H54 (cell line): ENCODE measurements at regions not wholly inside any gene's neighbourhood (a gene's known extent, or its start where the extent isn't known, plus 50 kb on each side); places are given as distances from the start of the nearest gene placed in this dataset.
A peak's percentile ranks its signal among the peaks of the same experiment; 100 is the strongest.

Experiments used
- DNase-seq: peaks from one replicate; pipeline ENCODE4 v3.0.0; 2011; ENCODE audit warnings: low spot score, mixed read lengths; ENCODE audit not compliant: insufficient read length
- FAIRE-seq: peaks from 3 replicates; lab custom pipeline; 2011; peaks lifted over from hg19 to GRCh38; lab: Jason Lieb, UNC
- POLR2A ChIP-seq: IDR thresholded peaks from 2 replicates; pipeline ENCODE4 v1.6.1; 2011; ENCODE audit warnings: low read depth, mild to moderate bottlenecking, low read length

GRCh38 chr12:19572920-19573558, 133.7 kb downstream of the AEBP2 start:
- no peak for TF ChIP-seq POLR2A
- peak; percentile 94 for FAIRE-seq
- DNase-seq: peak; percentile 19

GRCh38 chr12:19573866-19574265, 134.6 kb downstream of the AEBP2 start:
- FAIRE-seq: no peak
- no peak for DNase-seq
- TF ChIP-seq POLR2A: no peak

- FAIRE-seq: no peak
- DNase-seq: no peak
- no peak for TF ChIP-seq POLR2A
Observed at GRCh38 chr12:19574601-19575000, 135.3 kb downstream of the AEBP2 start.

- no peak for TF ChIP-seq POLR2A
Observed at GRCh38 chr12:19575337-19576243, 136.3 kb downstream of the AEBP2 start.

GRCh38 chr12:19576506-19577280, 137.4 kb downstream of the AEBP2 start:
- no peak for TF ChIP-seq POLR2A
- DNase-seq: no peak
- no peak for FAIRE-seq

More at GRCh38 chr12:19575337-19576243, 136.3 kb downstream of the AEBP2 start:
- FAIRE-seq (peak; percentile 90), DNase-seq (peak; percentile 33)

GRCh38 chr12:19577281-19577530, 137.9 kb downstream of the AEBP2 start:
- no peak for DNase-seq
- FAIRE-seq: no peak
- no peak for TF ChIP-seq POLR2A

GRCh38 chr12:19584732-19585131, 145.4 kb downstream of the AEBP2 start:
- DNase-seq: no peak
- no peak for FAIRE-seq
- no peak for TF ChIP-seq POLR2A

GRCh38 chr12:19588951-19589350, 149.7 kb downstream of the AEBP2 start:
- TF ChIP-seq POLR2A: no peak
- FAIRE-seq (no peak), DNase-seq (no peak)

GRCh38 chr12:19591951-19592350, 152.7 kb downstream of the AEBP2 start:
- FAIRE-seq (no peak), DNase-seq (no peak)
- no peak for TF ChIP-seq POLR2A

GRCh38 chr12:19596434-19597166, 157.3 kb downstream of the AEBP2 start:
- no peak for DNase-seq
- FAIRE-seq: no peak
- TF ChIP-seq POLR2A: no peak

GRCh38 chr12:19597167-19598026, 158.1 kb downstream of the AEBP2 start:
- DNase-seq (no peak), FAIRE-seq (no peak)
- TF ChIP-seq POLR2A: no peak

GRCh38 chr12:19605720-19606119, 166.4 kb downstream of the AEBP2 start:
- no peak for TF ChIP-seq POLR2A
- DNase-seq (no peak), FAIRE-seq (no peak)

- TF ChIP-seq POLR2A: no peak
- DNase-seq (no peak), FAIRE-seq (no peak)
Observed at GRCh38 chr12:19608039-19608438, 168.7 kb downstream of the AEBP2 start.
